Dedifferentiated amniotic fluid mesenchymal stem cell (primary cell): ENCODE measurements at regions not wholly inside any gene's neighbourhood (a gene's known extent, or its start where the extent isn't known, plus 50 kb on each side); places are given as distances from the start of the nearest gene placed in this dataset.

Source experiments
- DNase-seq: peaks from one replicate; pipeline ENCODE4 v3.0.0-alpha.2; 2016; ENCODE audit errors: extremely low spot score

DNA sequence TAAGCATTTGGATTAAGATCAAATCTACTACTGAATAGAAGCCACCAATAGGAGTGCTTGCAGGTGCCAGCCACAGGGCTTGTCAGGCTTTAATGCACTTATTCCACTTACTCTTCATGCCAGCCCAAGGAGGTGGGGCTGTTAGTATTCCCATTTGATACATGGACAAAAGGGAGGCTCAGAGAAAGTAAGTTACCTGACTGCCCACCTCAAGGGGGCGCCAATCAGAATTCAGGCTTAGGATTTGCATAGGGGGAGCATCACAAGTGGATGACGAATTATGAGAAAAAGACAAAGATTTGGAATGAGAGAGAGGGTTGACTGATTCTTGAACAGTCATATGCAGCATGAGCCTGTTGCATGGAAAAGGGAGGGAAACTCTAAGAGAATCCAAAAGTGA is 188.4 kb upstream of the TSHZ2 start:
- DNase-seq, result no peak

DNA sequence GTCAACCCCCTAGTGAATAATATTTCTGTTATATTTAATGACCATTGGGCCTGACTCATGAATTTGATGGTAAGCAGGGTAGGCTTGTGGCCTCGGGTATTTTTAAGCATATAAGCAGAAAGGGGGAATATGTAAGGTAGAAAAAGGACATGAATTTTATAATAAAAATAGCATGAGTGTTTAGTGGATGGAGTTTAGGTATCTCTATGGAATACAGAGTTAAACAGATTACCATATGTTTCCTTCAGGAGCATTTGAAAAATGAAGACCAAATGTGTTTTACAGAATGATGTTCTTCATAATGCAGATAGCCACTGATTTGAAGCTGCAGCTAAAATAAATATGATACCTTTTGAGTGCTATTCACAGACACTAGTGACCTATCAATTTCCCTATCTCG is 191.7 kb upstream of the TSHZ2 start:
- DNase-seq, result no peak

- no peak for DNase-seq
Observed at GRCh38 chr20:52779125-52779524, 193.0 kb upstream of the TSHZ2 start.

GRCh38 chr20:52777171-52777570 is 195.0 kb upstream of the TSHZ2 start:
- no peak for DNase-seq

- no peak for DNase-seq
Observed at GRCh38 chr20:52775786-52776185, 196.4 kb upstream of the TSHZ2 start.

DNA sequence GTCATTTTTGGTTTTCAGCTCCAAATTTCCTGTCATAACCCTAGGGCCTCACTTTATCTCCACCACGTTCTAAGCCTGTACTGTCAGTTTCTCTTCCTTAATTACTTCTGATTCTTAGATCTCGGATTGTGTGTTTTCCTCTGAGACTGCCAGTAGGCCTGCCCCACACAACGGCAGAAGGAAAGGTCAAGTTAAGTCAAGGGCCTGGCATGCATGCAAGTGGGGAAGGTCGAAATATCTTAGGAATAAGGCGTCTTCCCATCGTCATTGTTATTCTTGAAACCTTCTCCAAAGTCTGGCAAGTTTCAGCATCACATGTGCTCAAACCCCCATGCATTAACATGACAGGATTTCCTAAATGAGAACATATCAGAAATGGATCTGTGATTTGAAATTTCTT is 203.5 kb upstream of the TSHZ2 start:
- no peak for DNase-seq

- DNase-seq, result no peak
Observed at GRCh38 chr20:52766645-52767435, 205.3 kb upstream of the TSHZ2 start.

DNA sequence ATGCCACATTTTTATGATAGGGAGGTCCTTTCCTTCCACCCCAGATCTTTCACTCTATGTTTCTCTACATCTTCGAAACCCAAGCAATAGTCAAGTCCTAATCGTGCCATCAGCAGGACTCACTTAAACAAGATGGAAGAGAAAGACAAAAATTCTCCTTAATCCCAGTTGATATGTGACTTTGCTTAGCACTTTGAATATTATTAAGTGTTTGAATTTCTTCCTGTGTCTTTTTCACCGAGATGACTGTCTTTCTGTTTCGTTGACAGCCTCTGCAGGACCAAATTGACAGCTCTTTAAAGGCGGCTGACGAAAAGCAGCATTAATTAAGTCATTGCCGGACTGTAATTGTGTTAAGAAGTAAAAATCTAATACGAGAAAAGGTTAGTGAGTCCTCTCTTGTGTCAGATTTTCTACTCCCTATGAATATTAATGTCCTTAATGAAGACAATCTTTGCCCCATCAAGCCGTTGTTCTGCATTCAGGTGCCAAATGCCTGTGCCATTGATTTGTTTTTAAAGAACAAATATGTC is 208.8 kb upstream of the TSHZ2 start:
- no peak for DNase-seq

- DNase-seq, result no peak
Observed at GRCh38 chr20:52761867-52762266, 210.3 kb upstream of the TSHZ2 start.

DNA sequence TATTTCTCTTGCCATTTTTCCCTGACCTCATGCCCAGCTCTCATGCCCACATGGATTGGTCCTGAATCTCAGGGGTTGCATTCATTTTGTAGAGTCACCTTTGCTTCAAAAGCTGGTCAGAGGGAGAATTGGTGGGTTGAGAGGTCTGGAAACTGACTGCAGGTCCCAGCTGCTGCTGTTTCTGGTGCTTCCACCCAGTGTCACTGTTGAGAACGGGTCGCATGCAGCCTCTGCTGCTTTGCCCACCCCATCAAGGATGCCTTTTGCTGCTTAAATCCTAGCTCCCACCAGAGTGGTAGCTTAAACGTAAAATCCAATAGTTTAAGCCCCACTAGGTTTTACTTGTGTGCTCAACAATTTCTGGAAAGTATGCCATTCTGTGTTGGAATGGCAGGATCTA is 211.4 kb upstream of the TSHZ2 start:
- no peak for DNase-seq

DNA sequence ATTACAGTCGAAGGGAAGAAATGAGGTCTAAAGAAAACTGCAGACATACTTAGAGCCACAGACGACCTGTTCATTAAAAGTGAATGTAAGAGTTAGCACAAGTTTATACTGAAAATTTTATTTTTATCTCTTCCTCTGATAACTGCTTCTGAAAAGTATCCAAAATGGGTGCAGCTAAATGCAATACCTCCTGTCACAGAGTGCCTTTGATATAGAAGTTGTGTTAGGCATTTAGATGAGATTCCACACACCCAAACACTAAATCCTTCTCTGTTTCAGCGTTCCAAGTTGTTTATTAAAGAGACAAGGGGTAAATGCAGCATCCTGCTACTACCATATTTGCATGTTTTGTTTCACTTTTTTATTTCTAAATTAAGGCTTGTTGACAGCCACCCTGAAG is 214.7 kb upstream of the TSHZ2 start:
- no peak for DNase-seq

DNA sequence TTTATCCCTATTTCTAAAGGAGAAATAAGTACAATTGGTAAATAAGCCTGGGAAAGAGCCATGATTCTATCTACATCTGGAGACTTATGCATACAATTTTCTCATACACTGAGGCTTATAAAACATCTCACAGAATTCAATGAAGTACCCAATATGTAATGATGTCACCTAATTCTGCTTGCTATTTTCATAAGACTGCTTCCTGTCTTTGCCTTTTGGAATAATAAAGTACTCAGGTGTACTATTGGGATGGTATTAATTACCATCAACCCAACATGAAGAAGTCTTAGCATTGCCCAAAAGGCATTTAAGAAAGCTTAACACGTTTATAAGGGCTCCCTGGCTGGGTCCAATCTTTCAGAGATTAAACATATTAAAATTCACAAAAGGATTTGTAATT is 216.4 kb upstream of the TSHZ2 start:
- no peak for DNase-seq

DNA sequence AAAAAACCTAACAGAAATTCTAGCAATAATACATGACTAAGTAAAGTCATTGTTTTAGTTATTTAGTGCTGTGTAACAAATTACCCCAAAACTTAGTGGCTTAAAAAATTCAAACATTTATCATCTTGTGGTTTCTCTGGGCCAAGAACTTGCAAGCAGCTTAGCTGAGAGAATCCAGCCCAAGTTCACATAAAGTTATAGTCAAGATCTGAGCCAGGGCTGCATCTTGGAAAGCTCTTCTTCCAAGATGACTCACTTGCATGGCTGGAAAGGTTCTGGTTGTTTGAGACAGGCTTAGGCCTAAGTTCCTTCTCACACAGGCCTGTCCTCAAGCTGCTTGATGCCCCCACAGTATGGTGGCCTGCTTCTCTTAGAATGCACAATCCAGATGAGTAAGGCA is 217.8 kb upstream of the TSHZ2 start:
- DNase-seq, result no peak

DNA sequence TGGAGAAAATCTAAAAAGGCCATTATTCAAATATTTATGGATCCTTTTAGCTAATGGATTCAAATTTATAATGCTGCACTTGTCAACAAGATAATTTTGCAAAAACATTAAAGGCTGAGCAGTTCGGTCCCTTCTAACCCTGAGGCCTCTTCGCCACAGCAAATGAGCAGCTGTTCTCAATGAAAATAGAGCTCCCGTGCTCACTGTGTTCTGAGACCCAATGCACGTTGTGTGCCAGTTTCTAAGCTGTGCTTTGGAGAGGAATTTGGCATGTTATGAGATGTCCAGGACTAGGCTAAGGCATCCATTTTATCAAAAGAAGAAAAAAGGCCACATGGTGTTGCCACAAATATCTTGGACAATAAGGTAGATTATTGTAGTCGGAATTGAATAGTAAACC is 220.1 kb upstream of the TSHZ2 start:
- no peak for DNase-seq

DNA sequence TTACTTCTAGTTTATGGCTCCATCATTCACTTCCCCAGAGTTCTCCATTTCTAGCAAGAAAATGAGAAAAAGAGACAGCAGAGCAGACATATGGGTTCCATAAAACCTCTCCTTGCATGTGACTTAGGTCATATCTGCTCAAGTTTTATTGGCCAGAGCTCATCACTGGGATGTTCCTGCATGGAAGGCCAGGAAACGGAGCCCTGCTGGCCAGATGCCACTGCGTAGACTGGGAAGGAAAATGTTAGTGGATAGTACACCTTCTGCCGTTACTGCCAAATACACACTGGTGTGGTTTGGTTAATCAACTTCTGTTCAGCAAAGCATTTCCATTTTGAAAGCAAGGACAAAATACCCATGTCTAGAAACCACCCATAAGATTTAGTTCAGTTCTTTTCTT is 220.6 kb upstream of the TSHZ2 start:
- DNase-seq, result no peak

DNA sequence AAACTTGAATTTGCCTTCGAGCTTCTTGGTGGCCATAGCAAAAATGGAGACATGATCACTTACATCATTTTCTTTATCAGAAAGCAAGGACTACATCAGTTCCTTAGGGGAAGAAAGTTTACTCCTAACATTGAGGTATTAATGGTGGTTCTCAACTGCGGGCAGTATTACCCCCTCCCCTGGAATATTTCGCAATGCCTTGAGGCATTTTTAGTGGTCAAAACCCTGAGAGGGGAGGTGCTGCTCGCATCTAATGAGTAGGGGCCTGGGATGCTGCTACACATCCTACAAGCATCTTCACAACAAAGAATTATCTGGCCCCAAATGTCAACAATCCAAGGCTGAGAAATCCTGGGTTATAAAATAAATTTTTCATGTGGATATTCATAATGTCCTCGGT is 222.2 kb upstream of the TSHZ2 start:
- no peak for DNase-seq

GRCh38 chr20:52748990-52749389 is 223.2 kb upstream of the TSHZ2 start:
- no peak for DNase-seq

DNA sequence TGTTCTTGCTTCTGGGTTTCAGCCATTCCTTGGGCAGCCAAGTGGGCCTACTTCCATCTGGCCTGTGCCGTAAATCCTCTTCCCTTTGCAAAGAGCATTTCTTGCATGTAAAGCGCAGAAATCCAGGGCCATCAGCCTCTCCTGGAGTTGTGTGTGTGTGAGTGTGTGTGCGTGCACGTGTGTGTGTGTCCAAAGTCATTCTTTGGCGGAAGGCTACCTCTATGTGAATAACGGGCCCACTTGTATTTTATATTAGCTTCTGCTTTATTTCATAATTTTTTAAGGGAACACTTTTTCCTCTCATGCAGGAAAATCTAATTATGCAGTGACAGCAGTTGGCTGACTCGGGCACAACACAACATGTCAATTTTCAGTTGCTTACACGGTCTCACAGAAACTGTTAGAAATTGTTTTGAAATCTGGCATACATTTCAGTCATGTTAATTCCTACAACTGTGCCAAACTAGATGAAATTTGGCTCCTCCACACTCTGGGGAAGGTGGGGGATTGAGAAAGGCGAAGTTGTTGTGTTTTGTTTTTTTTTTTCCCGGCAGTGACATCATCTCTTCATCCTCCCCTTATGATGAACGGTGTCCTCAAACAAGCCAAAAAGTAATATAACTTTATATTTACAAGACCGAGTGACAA is 223.7 kb upstream of the TSHZ2 start:
- DNase-seq, result no peak

- no peak for DNase-seq
Observed at GRCh38 chr20:52747845-52748284, 224.3 kb upstream of the TSHZ2 start.

GRCh38 chr20:52746770-52747169 is 225.4 kb upstream of the TSHZ2 start:
- no peak for DNase-seq

DNA sequence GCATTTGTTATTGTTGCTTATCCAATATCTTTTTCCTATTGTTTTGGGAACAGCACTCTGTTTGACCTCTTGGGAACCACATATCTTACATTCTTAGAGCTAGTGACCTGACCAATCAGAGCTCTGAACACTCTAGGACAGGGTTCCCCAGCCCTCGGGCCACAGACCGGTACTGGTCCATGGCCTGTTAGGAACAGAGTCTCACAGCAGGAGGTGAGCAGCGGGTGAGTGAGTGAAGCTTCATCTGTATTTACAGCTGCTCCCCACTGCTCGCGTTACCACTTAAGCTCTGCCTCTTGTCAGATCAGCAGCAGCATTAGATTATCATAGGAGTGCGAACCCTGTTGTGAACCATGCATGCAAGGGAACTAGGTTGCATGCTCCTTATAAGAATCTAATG is 226.0 kb upstream of the TSHZ2 start:
- DNase-seq, result no peak

DNA sequence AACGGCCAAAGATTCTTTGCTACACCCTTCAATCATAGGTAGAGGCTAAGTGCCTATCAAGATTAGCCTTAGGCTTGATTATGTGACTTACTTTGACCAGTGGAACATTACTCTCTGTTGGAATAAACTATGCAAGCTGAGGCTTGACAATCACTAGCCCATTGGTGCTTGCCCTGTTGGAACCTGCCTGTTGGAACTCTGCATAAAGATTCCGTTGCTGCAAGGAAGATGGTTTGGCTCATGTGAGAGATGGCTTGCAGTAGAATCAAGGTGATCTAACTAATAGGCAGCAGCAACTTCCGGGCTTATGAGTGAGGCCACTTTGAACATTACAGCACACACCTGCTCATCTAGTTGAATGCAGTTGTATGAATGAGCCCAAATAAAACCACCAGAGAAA is 227.7 kb upstream of the TSHZ2 start:
- DNase-seq, result no peak

DNA sequence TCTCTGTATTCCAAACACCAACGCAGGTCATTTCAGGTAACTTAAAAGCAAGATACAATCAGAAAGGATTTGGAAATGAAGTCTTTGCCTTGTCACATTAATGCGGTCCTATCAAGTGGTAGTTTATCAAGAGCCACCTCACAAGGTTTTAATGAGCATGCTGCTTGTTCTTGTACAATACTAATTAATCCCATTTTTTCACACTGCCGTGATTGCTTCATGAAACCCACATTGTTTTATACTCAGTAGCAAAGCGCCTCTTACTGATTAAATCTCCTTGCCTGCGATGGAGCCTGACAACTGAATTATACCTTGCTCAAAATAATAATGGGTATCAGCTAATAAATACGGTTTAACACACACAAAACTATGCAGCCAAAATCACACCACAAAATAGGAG is 234.1 kb upstream of the TSHZ2 start:
- DNase-seq, result no peak
